IMR-90 (cell line): ENCODE measurements at regions not wholly inside any gene's neighbourhood (a gene's known extent, or its start where the extent isn't known, plus 50 kb on each side); places are given as distances from the start of the nearest gene placed in this dataset.

Source experiments
- ATAC-seq: fragments of 200-7000 bp; cut with Tn5 transposase; 2 replicates; pipeline ENCODE4 v1.9.1; 2020; ENCODE audit warnings: low read depth, mild to moderate bottlenecking, moderate library complexity
- BruUV-seq: library from RNA; stranded (reverse); fragments of 400-500 nt; replicated peaks from 2 replicates; lab custom pipeline; 2021; lab: Mats Ljungman, UMichigan
- CTCF ChIA-PET: fragments of 300-600 bp; formaldehyde crosslinking; extraction: SDS; loops from one replicate; lab custom pipeline; 2021; ENCODE audit warnings: antibody characterized with exemption; lab: Yijun Ruan, JAX
- POLR2A ChIA-PET: fragments of 300-600 bp; sonication (Branson Sonifier 250); formaldehyde crosslinking; loops from one replicate; lab custom pipeline; 2022; ENCODE audit warnings: antibody characterized with exemption; ENCODE audit not compliant: unreplicated experiment; lab: Charles Lee
- DNase-seq: peaks from one replicate; pipeline ENCODE4 v3.0.0; 2013
- H2AFZ ChIP-seq: replicated peaks from 2 replicates; pipeline ENCODE3; 2013; ENCODE audit warnings: low read length, mild to moderate bottlenecking; ENCODE audit not compliant: poor library complexity
- H2AK5ac ChIP-seq: 2 replicates; pipeline ENCODE4 v1.6.1; 2013; ENCODE audit warnings: low read depth, low read length, inconsistent platforms
- H2AK9ac ChIP-seq: replicated peaks from 2 replicates; pipeline ENCODE3; 2013; ENCODE audit warnings: mild to moderate bottlenecking, low read depth, low read length, moderate library complexity; ENCODE audit not compliant: poor library complexity
- H2BK120ac ChIP-seq: 2 replicates; pipeline ENCODE4 v1.6.1; 2013; ENCODE audit warnings: low read depth, low read length, inconsistent platforms
- H2BK15ac ChIP-seq: 3 replicates; pipeline ENCODE4 v1.6.1; 2013; ENCODE audit warnings: low read depth, low read length, inconsistent platforms
- H2BK20ac ChIP-seq: 2 replicates; pipeline ENCODE4 v1.6.1; 2013; ENCODE audit warnings: low read depth, mild to moderate bottlenecking, inconsistent platforms, low read length, moderate library complexity
- H2BK5ac ChIP-seq: 2 replicates; pipeline ENCODE4 v1.6.1; 2013; ENCODE audit warnings: mild to moderate bottlenecking, low read depth, low read length, inconsistent platforms; ENCODE audit not compliant: poor library complexity, severe bottlenecking
- H3K14ac ChIP-seq: replicated peaks from 2 replicates; pipeline ENCODE4 v1.6.1; 2013; ENCODE audit warnings: low read depth, low read length, inconsistent platforms
- H3K18ac ChIP-seq: 2 replicates; pipeline ENCODE4 v1.6.1; 2013; ENCODE audit warnings: low read depth, low read length, control low read depth
- H3K23ac ChIP-seq: 2 replicates; pipeline ENCODE4 v1.6.1; 2013; ENCODE audit warnings: low read depth, low read length, inconsistent platforms
- H3K27ac ChIP-seq: 2 replicates; pipeline ENCODE4 v1.5.1; 2013; ENCODE audit warnings: mild to moderate bottlenecking, control low read depth, low read length; ENCODE audit not compliant: insufficient read depth
- H3K27me3 ChIP-seq: 2 replicates; pipeline ENCODE4 v1.6.1; 2013; ENCODE audit warnings: low read length; ENCODE audit not compliant: control insufficient read depth, insufficient read depth
- H3K36me3 ChIP-seq: 2 replicates; pipeline ENCODE4 v1.6.1; 2013; ENCODE audit warnings: low read length, mixed read lengths; ENCODE audit not compliant: control insufficient read depth, insufficient read depth
- H3K4ac ChIP-seq: 2 replicates; pipeline ENCODE4 v1.6.1; 2013; ENCODE audit warnings: low read depth, low read length, inconsistent platforms
- H3K4me1 ChIP-seq: 2 replicates; pipeline ENCODE4 v1.6.1; 2013; ENCODE audit warnings: low read length, mixed read lengths; ENCODE audit not compliant: control insufficient read depth, insufficient read depth
- H3K4me2 ChIP-seq: 2 replicates; pipeline ENCODE4 v1.6.1; 2013; ENCODE audit warnings: low read depth, mild to moderate bottlenecking, control low read depth, low read length, moderate library complexity
- H3K4me3 ChIP-seq: 2 replicates; pipeline ENCODE4 v1.5.1; 2013; ENCODE audit warnings: low read depth, mild to moderate bottlenecking, control low read depth, low read length, moderate library complexity; ENCODE audit not compliant: insufficient read depth
- H3K56ac ChIP-seq: 2 replicates; pipeline ENCODE4 v1.6.1; 2013; ENCODE audit warnings: low read length, inconsistent platforms; ENCODE audit not compliant: insufficient read depth; ENCODE audit errors: extremely low read depth
- H3K79me1 ChIP-seq, 2 experiments: 2 replicates each; pipeline ENCODE4 v1.6.1; 2013; ENCODE audit warnings: low read length in 2 of 2, inconsistent platforms in 1 of 2, low read depth in 1 of 2
- H3K9ac ChIP-seq: 2 replicates; pipeline ENCODE4 v1.6.1; 2013; ENCODE audit warnings: low read depth, low read length, control low read depth
- H3K9me1 ChIP-seq: 2 replicates; pipeline ENCODE4 v1.6.1; 2013; ENCODE audit warnings: low read length, inconsistent platforms; ENCODE audit not compliant: insufficient read depth
- H3K9me3 ChIP-seq: 2 replicates; pipeline ENCODE4 v1.6.1; 2013; ENCODE audit warnings: low read length; ENCODE audit not compliant: control insufficient read depth, insufficient read depth
- H4K20me1 ChIP-seq: 2 replicates; pipeline ENCODE4 v1.6.1; 2013; ENCODE audit warnings: low read length, inconsistent platforms; ENCODE audit not compliant: insufficient read depth
- H4K5ac ChIP-seq: 2 replicates; pipeline ENCODE4 v1.6.1; 2013; ENCODE audit warnings: mild to moderate bottlenecking, low read depth, low read length, control low read depth
- H4K8ac ChIP-seq, 2 experiments: 2 replicates each; pipeline ENCODE4 v1.6.1; 2013; ENCODE audit warnings: low read depth in 2 of 2, low read length in 2 of 2, control low read depth in 1 of 2, inconsistent platforms in 1 of 2
- H4K91ac ChIP-seq: 2 replicates; pipeline ENCODE4 v1.6.1; 2013; ENCODE audit warnings: low read depth, low read length, inconsistent platforms; ENCODE audit not compliant: insufficient read depth
- BHLHE40 ChIP-seq: fragments of 150-350 bp; IDR thresholded peaks from 2 replicates; pipeline ENCODE4 v1.6.1; 2016; ENCODE audit warnings: mild to moderate bottlenecking, low read depth, low read length
- CEBPB ChIP-seq: IDR thresholded peaks from 2 replicates; pipeline ENCODE4 v1.6.1; 2012; ENCODE audit warnings: low read depth, low read length, improper control_type of control experiment
- CHD1 ChIP-seq: IDR thresholded peaks from 2 replicates; pipeline ENCODE4 v1.6.1; 2012; ENCODE audit warnings: low read depth, low read length, improper control_type of control experiment
- CTCF ChIP-seq: conservative IDR thresholded peaks from 2 replicates; pipeline ENCODE4 v1.5.1; 2012; ENCODE audit warnings: mild to moderate bottlenecking, low read depth, low read length, improper control_type of control experiment
- ELK1 ChIP-seq: fragments of 150-350 bp; IDR thresholded peaks from 2 replicates; pipeline ENCODE4 v1.6.1; 2016; ENCODE audit warnings: low read depth, mild to moderate bottlenecking, low read length, moderate library complexity, borderline replicate concordance
- FOS ChIP-seq: fragments of 150-350 bp; IDR thresholded peaks from 2 replicates; pipeline ENCODE4 v1.6.1; 2016; ENCODE audit warnings: low read depth, low read length
- MAFK ChIP-seq: IDR thresholded peaks from 2 replicates; pipeline ENCODE4 v1.6.1; 2012; ENCODE audit warnings: low read depth, low read length, improper control_type of control experiment
- MAZ ChIP-seq: IDR thresholded peaks from 2 replicates; pipeline ENCODE4 v1.6.1; 2012; ENCODE audit warnings: low read depth, mild to moderate bottlenecking, low read length, improper control_type of control experiment, moderate library complexity, borderline replicate concordance
- MXI1 ChIP-seq: IDR thresholded peaks from 2 replicates; pipeline ENCODE4 v1.6.1; 2012; ENCODE audit warnings: low read depth, mild to moderate bottlenecking, low read length, moderate library complexity, borderline replicate concordance
- NFE2L2 ChIP-seq: fragments of 150-350 bp; IDR thresholded peaks from 2 replicates; pipeline ENCODE4 v1.6.1; 2016; ENCODE audit warnings: low read depth, mild to moderate bottlenecking, low read length
- POLR2A ChIP-seq: IDR thresholded peaks from 2 replicates; pipeline ENCODE4 v1.6.1; 2012; ENCODE audit warnings: mild to moderate bottlenecking, low read depth, low read length
- RAD21 ChIP-seq: IDR thresholded peaks from 2 replicates; pipeline ENCODE4 v1.6.1; 2012; ENCODE audit warnings: low read length, improper control_type of control experiment
- RCOR1 ChIP-seq: IDR thresholded peaks from 2 replicates; pipeline ENCODE4 v1.6.1; 2012; ENCODE audit warnings: mild to moderate bottlenecking, low read length, improper control_type of control experiment; ENCODE audit not compliant: insufficient replicate concordance
- RFX5 ChIP-seq: IDR thresholded peaks from 2 replicates; pipeline ENCODE4 v1.8.0; 2012; ENCODE audit warnings: low read depth, mild to moderate bottlenecking, low read length, moderate library complexity
- SMC3 ChIP-seq: fragments of 150-350 bp; IDR thresholded peaks from 2 replicates; pipeline ENCODE4 v1.6.1; 2016; ENCODE audit warnings: low read depth, mild to moderate bottlenecking, antibody characterized with exemption, low read length, moderate library complexity
- USF2 ChIP-seq: fragments of 150-350 bp; IDR thresholded peaks from 2 replicates; pipeline ENCODE4 v1.6.1; 2017; ENCODE audit warnings: mild to moderate bottlenecking, antibody characterized with exemption, low read length, low read depth
- WGBS, 2 experiments: methylation state at CpG; one replicate each; pipeline versions ENCODE4 v1.1.5 to v1.1.7; 2013; ENCODE audit warnings: missing lambda C conversion rate in 2 of 2; ENCODE audit not compliant: insufficient read length in 1 of 2; ENCODE audit errors: extremely low coverage in 2 of 2; 5-methylcytosine and 5-hydroxymethylcytosine counted together
- dilution Hi-C: fragments of 300-500 bp; cut with HindIII; formaldehyde crosslinking; loops from one replicate; pipeline ENCODE4 v1.14.3; 2018; ENCODE audit warnings: low sequenced_read_pairs; ENCODE audit not compliant: unreplicated experiment
- in situ Hi-C: fragments of 300-500 bp; cut with MboI; formaldehyde crosslinking; loops from 3 replicates; pipeline ENCODE4 v1.14.3; 2019; ENCODE audit warnings: low sequenced_read_pairs, inconsistent platforms, mixed read lengths
- intact Hi-C: fragments of 100-400 bp; cut with micrococcal nuclease; formaldehyde crosslinking; loops from 2 replicates; pipeline ENCODE4 v1.10.0; 2022

- in situ Hi-C loops = no loop called here
- no peak overlapping the region for H2AFZ ChIP-seq
- H4K91ac ChIP-seq = no peak overlapping the region
- H3K4me3 ChIP-seq = no peak overlapping the region
- CTCF ChIA-PET = interaction anchor here (0.6 kb wide), 1 partner anchor 11 kb away, joined by 3 read pairs; no protein-coding TSS in a partner anchor
- H3K79me1 ChIP-seq = no peaks in the 10 kb centered on the region
- no peak overlapping the region for H3K4ac ChIP-seq
- H3K14ac ChIP-seq = no peak overlapping the region
- ATAC-seq (no peak), DNase-seq (no peak)
- H3K9me3 ChIP-seq = no peaks in the 10 kb centered on the region
- H2BK20ac ChIP-seq = no peak overlapping the region
- H3K9me1 ChIP-seq = no peaks in the 10 kb centered on the region
- no peak overlapping the region for H3K18ac ChIP-seq
- H2BK15ac ChIP-seq = no peak overlapping the region
- no peaks in the 10 kb centered on the region for H4K20me1 ChIP-seq
- no TSS peak for BruUV-seq
- no peak overlapping the region for H2BK5ac ChIP-seq
- H3K9ac ChIP-seq = no peak overlapping the region
- POLR2A ChIA-PET = no interaction called here
- intact Hi-C loops = no loop called here
- no peak overlapping the region for H2AK5ac ChIP-seq
- H3K4me2 ChIP-seq = no peak overlapping the region
- H4K5ac ChIP-seq = no peak overlapping the region
- dilution Hi-C loops = no loop called here
- no peak overlapping the region for H3K23ac ChIP-seq
- TF ChIP-seq USF2 (no peak), CHD1 (no peak), FOS (no peak), ELK1 (no peak), SMC3 (no peak), MXI1 (no peak), CEBPB (no peak), RFX5 (no peak), NFE2L2 (no peak), MAZ (no peak), MAFK (no peak), POLR2A (no peak), RCOR1 (no peak), BHLHE40 (no peak), RAD21 (no peak), CTCF (no peak)
- no peaks in the 10 kb centered on the region for H3K4me1 ChIP-seq
- H2BK120ac ChIP-seq = no peak overlapping the region
- H3K27me3 ChIP-seq = no peaks in the 10 kb centered on the region
- no CpG with 5 or more reads among the region's 3 CpGs for WGBS, 2 experiments
- H3K56ac ChIP-seq = no peak overlapping the region
- no peak overlapping the region for H3K27ac ChIP-seq
- no peak overlapping the region for H2AK9ac ChIP-seq
- H3K36me3 ChIP-seq = no peaks in the 10 kb centered on the region
- H4K8ac ChIP-seq = no peak overlapping the region
Observed at GRCh38 chr14:57080691-57081090, 188.0 kb downstream of the EXOC5 start.
